ENCODE measurements at regions not wholly inside any gene's neighbourhood (a gene's known extent, or its start where the extent isn't known, plus 50 kb on each side); places are given as distances from the start of the nearest gene placed in this dataset.

DNA sequence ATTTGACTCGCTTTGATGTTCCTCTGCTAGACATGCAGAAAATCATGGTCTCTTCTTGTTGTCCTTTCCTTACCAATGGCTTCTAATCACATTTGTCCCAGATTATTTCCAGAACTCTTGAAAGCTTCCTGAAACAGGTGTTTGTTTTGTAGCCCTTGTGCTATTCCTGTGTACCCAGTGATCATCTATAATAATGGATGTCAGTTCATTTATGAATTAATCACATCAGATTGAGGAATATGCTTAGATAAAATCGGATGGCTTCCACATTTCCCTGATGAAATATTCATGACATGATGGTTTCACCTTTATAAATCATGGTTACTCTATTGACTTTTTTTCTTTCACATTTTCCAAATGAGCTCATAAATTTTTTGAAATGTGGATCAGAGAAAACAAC is 359.0 kb upstream of the DMAC1 start:
- no peak for ATAC-seq

DNA sequence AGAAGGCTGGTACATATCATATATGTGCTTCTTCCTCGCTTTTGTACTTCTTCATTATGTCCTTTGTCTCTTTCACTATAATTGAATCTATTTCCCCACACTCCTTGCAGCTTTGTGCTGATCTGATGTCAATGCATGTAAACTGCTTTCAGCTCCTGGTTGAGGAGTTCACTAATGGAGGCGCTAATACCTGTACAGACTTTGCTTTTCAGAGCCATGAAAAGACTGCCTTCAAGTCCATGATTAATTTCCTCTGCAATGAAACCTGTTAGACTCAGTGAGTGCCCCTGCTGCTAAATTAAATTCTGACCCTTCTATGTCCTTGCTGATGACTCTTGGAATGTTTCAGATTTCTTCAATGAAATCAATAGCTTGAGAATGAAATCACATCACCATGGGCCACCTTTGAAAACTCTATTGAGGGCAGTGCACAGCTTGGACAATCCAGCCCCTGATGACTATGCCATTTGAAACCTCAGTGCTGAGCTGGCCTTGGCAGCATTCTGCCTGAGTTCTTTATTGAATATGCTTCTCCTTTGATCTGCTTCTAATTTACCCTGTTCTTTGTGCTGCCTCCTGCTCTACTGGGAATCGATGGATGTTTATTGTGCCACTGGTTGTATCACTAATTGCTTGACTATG is 358.2 kb upstream of the DMAC1 start:
- TF ChIP-seq, protein P1, sequence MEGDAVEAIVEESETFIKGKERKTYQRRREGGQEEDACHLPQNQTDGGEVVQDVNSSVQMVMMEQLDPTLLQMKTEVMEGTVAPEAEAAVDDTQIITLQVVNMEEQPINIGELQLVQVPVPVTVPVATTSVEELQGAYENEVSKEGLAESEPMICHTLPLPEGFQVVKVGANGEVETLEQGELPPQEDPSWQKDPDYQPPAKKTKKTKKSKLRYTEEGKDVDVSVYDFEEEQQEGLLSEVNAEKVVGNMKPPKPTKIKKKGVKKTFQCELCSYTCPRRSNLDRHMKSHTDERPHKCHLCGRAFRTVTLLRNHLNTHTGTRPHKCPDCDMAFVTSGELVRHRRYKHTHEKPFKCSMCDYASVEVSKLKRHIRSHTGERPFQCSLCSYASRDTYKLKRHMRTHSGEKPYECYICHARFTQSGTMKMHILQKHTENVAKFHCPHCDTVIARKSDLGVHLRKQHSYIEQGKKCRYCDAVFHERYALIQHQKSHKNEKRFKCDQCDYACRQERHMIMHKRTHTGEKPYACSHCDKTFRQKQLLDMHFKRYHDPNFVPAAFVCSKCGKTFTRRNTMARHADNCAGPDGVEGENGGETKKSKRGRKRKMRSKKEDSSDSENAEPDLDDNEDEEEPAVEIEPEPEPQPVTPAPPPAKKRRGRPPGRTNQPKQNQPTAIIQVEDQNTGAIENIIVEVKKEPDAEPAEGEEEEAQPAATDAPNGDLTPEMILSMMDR (IDR thresholded peaks at IDR 0.05) = no peak
- Mint-ChIP-seq H3K4me3 (no peak overlapping the region), H3K9me3 (no peaks in the 10 kb centered on the region), H3K36me3 (no peaks in the 10 kb centered on the region), H3K27me3 (ENCODE audit: low read depth in 2 of 2) (no peaks in the 10 kb centered on the region), H3K27ac (no peak overlapping the region), H3K4me1 (no peaks in the 10 kb centered on the region)
- Histone ChIP-seq H3K36me3 (ENCODE audit: control insufficient read depth, insufficient read depth, low read length) (no peaks in the 10 kb centered on the region), H3K9me3 (ENCODE audit: control insufficient read depth, insufficient read depth, low read length) (no peaks in the 10 kb centered on the region), H3K4me1 (ENCODE audit: control insufficient read depth, insufficient read depth, low read length) (no peaks in the 10 kb centered on the region), H3K27me3 (ENCODE audit: control insufficient read depth, insufficient read depth, low read length) (no peaks in the 10 kb centered on the region), H3K4me3 (ENCODE audit: low read length) (no peak overlapping the region), H3K27ac (ENCODE audit: low read length) (no peak overlapping the region)
- DNase-seq (no peak), ATAC-seq (no peak)
- WGBS (ENCODE audit: insufficient coverage) = 98% methylated on average over 2 of the region's 3 CpGs
- intact Hi-C loops (cut with micrococcal nuclease) = no loop called here

More for the DNA sequence above, 359.0 kb upstream of the DMAC1 start:
- no peak overlapping the region for H3K4me3 Mint-ChIP-seq
- Histone ChIP-seq H3K27ac (ENCODE audit: low read length) (no peak overlapping the region), H3K27me3 (ENCODE audit: control insufficient read depth, insufficient read depth, low read length) (no peaks in the 10 kb centered on the region), H3K36me3 (ENCODE audit: control insufficient read depth, insufficient read depth, low read length) (no peaks in the 10 kb centered on the region), H3K4me1 (ENCODE audit: control insufficient read depth, insufficient read depth, low read length) (no peaks in the 10 kb centered on the region), H3K4me3 (ENCODE audit: low read length) (no peak overlapping the region), H3K9me3 (ENCODE audit: control insufficient read depth, insufficient read depth, low read length) (no peaks in the 10 kb centered on the region)
- no peaks in the 10 kb centered on the region for H3K9me3 Mint-ChIP-seq
- TF ChIP-seq, protein P1 (IDR thresholded peaks at IDR 0.05) = no peak
- no peaks in the 10 kb centered on the region for H3K4me1 Mint-ChIP-seq
- intact Hi-C loops (cut with micrococcal nuclease) = no loop called here
- DNase-seq = no peak
- no peaks in the 10 kb centered on the region for H3K27me3 Mint-ChIP-seq (ENCODE audit: low read depth in 2 of 2)
- no peaks in the 10 kb centered on the region for H3K36me3 Mint-ChIP-seq
- 83% methylated on average over 1 of the region's 2 CpGs for WGBS (ENCODE audit: insufficient coverage)
- no peak overlapping the region for H3K27ac Mint-ChIP-seq

DNA sequence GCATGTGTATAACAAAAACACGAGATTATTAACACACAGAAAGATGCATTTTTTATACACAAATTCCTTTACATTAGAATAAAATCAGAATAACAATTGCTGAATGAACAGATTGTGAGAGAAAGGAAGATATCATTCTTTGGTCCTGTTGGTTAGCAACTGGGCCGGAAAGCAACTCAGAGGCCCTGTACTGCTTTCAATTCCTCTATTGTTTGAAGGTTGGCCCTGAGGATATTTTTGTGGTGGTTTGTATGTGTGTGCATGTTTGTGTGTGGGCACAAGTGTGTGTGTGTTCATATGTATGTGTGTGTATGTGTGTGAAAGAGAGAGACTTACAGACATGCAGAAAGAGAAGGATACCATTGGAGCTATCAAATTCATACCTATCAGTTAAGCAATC is 356.8 kb upstream of the DMAC1 start:
- Mint-ChIP-seq H3K9me3 (no peaks in the 10 kb centered on the region), H3K4me3 (no peak overlapping the region), H3K36me3 (peaks cover 6% of the 10 kb centered on the region), H3K27ac (no peak overlapping the region), H3K4me1 (no peaks in the 10 kb centered on the region), H3K27me3 (ENCODE audit: low read depth in 2 of 2) (no peaks in the 10 kb centered on the region)
- no peak for DNase-seq
- no peak for ATAC-seq
- Histone ChIP-seq H3K27ac (ENCODE audit: low read length) (no peak overlapping the region), H3K36me3 (ENCODE audit: control insufficient read depth, insufficient read depth, low read length) (no peaks in the 10 kb centered on the region), H3K27me3 (ENCODE audit: control insufficient read depth, insufficient read depth, low read length) (no peaks in the 10 kb centered on the region), H3K9me3 (ENCODE audit: control insufficient read depth, insufficient read depth, low read length) (no peaks in the 10 kb centered on the region), H3K4me1 (ENCODE audit: control insufficient read depth, insufficient read depth, low read length) (no peaks in the 10 kb centered on the region), H3K4me3 (ENCODE audit: low read length) (no peak overlapping the region)
- intact Hi-C loops (cut with micrococcal nuclease) = no loop called here
- 73% methylated on average over 1 of the region's 2 CpGs for WGBS (ENCODE audit: insufficient coverage)
- TF ChIP-seq, protein P1 (IDR thresholded peaks at IDR 0.05) = no peak

DNA sequence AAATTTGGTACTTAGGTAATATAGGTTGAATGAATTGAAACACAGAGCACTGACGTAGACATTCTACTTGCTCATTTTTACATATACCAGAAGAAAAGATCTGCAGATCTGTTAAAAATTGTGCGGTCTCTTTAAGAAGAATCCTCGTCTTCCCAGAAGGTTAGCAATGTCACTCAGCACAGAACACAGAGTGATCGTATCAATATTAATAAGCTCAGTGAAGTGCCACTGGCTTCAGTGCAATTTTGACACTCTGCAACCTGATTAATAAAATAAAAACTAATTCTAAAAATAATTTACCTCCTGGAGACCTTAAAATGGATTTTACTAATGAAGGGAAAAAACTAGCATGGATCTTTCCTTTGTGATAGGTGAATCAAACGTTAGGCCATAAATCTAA is 356.1 kb upstream of the DMAC1 start:
- intact Hi-C loops (cut with micrococcal nuclease) = no loop called here
- Mint-ChIP-seq H3K27me3 (ENCODE audit: low read depth in 2 of 2) (no peaks in the 10 kb centered on the region), H3K9me3 (peaks cover 0 to under 1% of the 10 kb centered on the region in 2 donors), H3K36me3 (peaks cover 11% of the 10 kb centered on the region), H3K4me3 (no peak overlapping the region), H3K4me1 (no peaks in the 10 kb centered on the region), H3K27ac (no peak overlapping the region)
- WGBS (ENCODE audit: insufficient coverage) = 81% methylated on average over 4 of the region's 5 CpGs
- Histone ChIP-seq H3K4me1 (ENCODE audit: control insufficient read depth, insufficient read depth, low read length) (no peaks in the 10 kb centered on the region), H3K27ac (ENCODE audit: low read length) (no peak overlapping the region), H3K36me3 (ENCODE audit: control insufficient read depth, insufficient read depth, low read length) (no peaks in the 10 kb centered on the region), H3K4me3 (ENCODE audit: low read length) (no peak overlapping the region), H3K27me3 (ENCODE audit: control insufficient read depth, insufficient read depth, low read length) (no peaks in the 10 kb centered on the region), H3K9me3 (ENCODE audit: control insufficient read depth, insufficient read depth, low read length) (no peaks in the 10 kb centered on the region)
- TF ChIP-seq, protein P1 (IDR thresholded peaks at IDR 0.05) = no peak
- ATAC-seq (no peak), DNase-seq (no peak)
